Mesendoderm (in vitro differentiated cells): ENCODE measurements at regions not wholly inside any gene's neighbourhood (a gene's known extent, or its start where the extent isn't known, plus 50 kb on each side); places are given as distances from the start of the nearest gene placed in this dataset.
"Not testable (repeated sequence)": the region's sequence is repeated elsewhere in the genome, so short reads cannot be mapped to it uniquely, and the experiment has no call there.

Source experiments
- DNase-seq: peaks from one replicate; pipeline ENCODE4 v3.0.0; 2013
- H2AK5ac ChIP-seq: 2 replicates; pipeline ENCODE4 v1.6.1; 2013; ENCODE audit warnings: low read length, inconsistent platforms
- H2BK120ac ChIP-seq: 2 replicates; pipeline ENCODE4 v1.6.1; 2013; ENCODE audit warnings: low read depth, mild to moderate bottlenecking, low read length, moderate library complexity, mixed read lengths
- H2BK15ac ChIP-seq: replicated peaks from 2 replicates; pipeline ENCODE4 v1.6.1; 2013; ENCODE audit warnings: low read depth, mild to moderate bottlenecking, moderate library complexity
- H2BK5ac ChIP-seq: 2 replicates; pipeline ENCODE4 v1.6.1; 2013; ENCODE audit warnings: low read length, inconsistent platforms
- H3K18ac ChIP-seq: 2 replicates; pipeline ENCODE4 v1.6.1; 2013; ENCODE audit warnings: mild to moderate bottlenecking, low read length, mixed read lengths
- H3K23ac ChIP-seq: one replicate; pipeline ENCODE4 v1.6.1; 2013; ENCODE audit warnings: low read length
- H3K27ac ChIP-seq: 2 replicates; pipeline ENCODE4 v1.5.1; 2013; ENCODE audit warnings: low read depth, mild to moderate bottlenecking, inconsistent platforms, low read length, moderate library complexity
- H3K27me3 ChIP-seq: 2 replicates; pipeline ENCODE4 v1.6.1; 2013; ENCODE audit warnings: low read length, control low read depth, mild to moderate bottlenecking, inconsistent platforms; ENCODE audit not compliant: insufficient read depth, poor library complexity
- H3K36me3 ChIP-seq: 2 replicates; pipeline ENCODE4 v1.6.1; 2013; ENCODE audit warnings: low read length, inconsistent platforms; ENCODE audit not compliant: control insufficient read depth, insufficient read depth
- H3K4ac ChIP-seq: one replicate; pipeline ENCODE4 v1.6.1; 2013; ENCODE audit warnings: low read depth, mild to moderate bottlenecking, low read length, moderate library complexity
- H3K4me1 ChIP-seq: 2 replicates; pipeline ENCODE4 v1.6.1; 2013; ENCODE audit warnings: low read depth, low read length, inconsistent platforms; ENCODE audit not compliant: control insufficient read depth
- H3K4me2 ChIP-seq: 2 replicates; pipeline ENCODE4 v1.6.1; 2013; ENCODE audit warnings: low read length
- H3K4me3 ChIP-seq: 2 replicates; pipeline ENCODE4 v1.5.1; 2013; ENCODE audit warnings: mild to moderate bottlenecking, low read length
- H3K56ac ChIP-seq: one replicate; pipeline ENCODE4 v1.6.1; 2013; ENCODE audit warnings: low read length
- H3K79me1 ChIP-seq: 2 replicates; pipeline ENCODE4 v1.6.1; 2013; ENCODE audit warnings: low read length, inconsistent platforms
- H3K79me2 ChIP-seq: 2 replicates; pipeline ENCODE4 v1.6.1; 2013; ENCODE audit warnings: mild to moderate bottlenecking, low read length; ENCODE audit not compliant: control insufficient read depth, insufficient read depth
- H3K9ac ChIP-seq: 2 replicates; pipeline ENCODE4 v1.6.1; 2013; ENCODE audit warnings: low read length, inconsistent platforms
- H4K5ac ChIP-seq: one replicate; pipeline ENCODE4 v1.6.1; 2013; ENCODE audit warnings: low read length
- H4K8ac ChIP-seq: one replicate; pipeline ENCODE4 v1.6.1; 2013; ENCODE audit warnings: low read depth, mild to moderate bottlenecking, control low read depth, low read length, moderate library complexity
- WGBS: extraction: QIAGEN DNeasy Blood & Tissue Kit; methylation state at CpG from one replicate; pipeline ENCODE4 v1.1.7; 2013; ENCODE audit warnings: low lambda C conversion rate, missing lambda C conversion rate; ENCODE audit not compliant: insufficient coverage; ENCODE audit errors: extremely low coverage; 5-methylcytosine and 5-hydroxymethylcytosine counted together

GRCh38 chr5:12672141-12672540, 767.9 kb upstream of the CTNND2 start:
- no peaks in the 10 kb centered on the region for H3K79me1 ChIP-seq
- H3K56ac ChIP-seq, result peak overlapping the region; percentile 42
- H2BK5ac ChIP-seq, result no peak overlapping the region
- peaks cover 3% of the 10 kb centered on the region for H3K79me2 ChIP-seq
- H3K18ac ChIP-seq, result no peak overlapping the region
- DNase-seq, result peak; percentile 66
- H3K4ac ChIP-seq, result peak overlapping the region; percentile 36
- no peaks in the 10 kb centered on the region for H3K36me3 ChIP-seq
- no CpG with 5 or more reads among the region's 3 CpGs for WGBS
- no peak overlapping the region for H4K5ac ChIP-seq
- H3K9ac ChIP-seq, result no peak overlapping the region
- no peak overlapping the region for H2BK120ac ChIP-seq
- no peak overlapping the region for H3K23ac ChIP-seq
- no peak overlapping the region for H3K4me2 ChIP-seq
- H2AK5ac ChIP-seq, result no peak overlapping the region
- no peak overlapping the region for H2BK15ac ChIP-seq
- no peaks in the 10 kb centered on the region for H3K27me3 ChIP-seq
- peaks cover 5% of the 10 kb centered on the region for H3K4me1 ChIP-seq
- H3K27ac ChIP-seq, result no peak overlapping the region
- H4K8ac ChIP-seq, result no peak overlapping the region
- no peak overlapping the region for H3K4me3 ChIP-seq

- WGBS, result no CpG with 5 or more reads among the region's 2 CpGs
- peak; percentile 60 for DNase-seq
- Histone ChIP-seq H4K5ac (no peak overlapping the region), H3K23ac (no peak overlapping the region), H3K27ac (no peak overlapping the region), H3K4ac (no peak overlapping the region), H3K79me2 (peaks cover 10% of the 10 kb centered on the region), H2BK5ac (no peak overlapping the region), H3K18ac (no peak overlapping the region), H2BK15ac (no peak overlapping the region), H2AK5ac (no peak overlapping the region), H3K56ac (no peak overlapping the region), H3K36me3 (no peaks in the 10 kb centered on the region), H3K79me1 (no peaks in the 10 kb centered on the region), H2BK120ac (no peak overlapping the region), H3K4me2 (no peak overlapping the region), H3K4me3 (no peak overlapping the region), H3K9ac (no peak overlapping the region), H4K8ac (peak overlapping the region; percentile 76), H3K4me1 (peaks cover 5% of the 10 kb centered on the region), H3K27me3 (no peaks in the 10 kb centered on the region)
Measured at GRCh38 chr5:12669326-12669725, 765.1 kb upstream of the CTNND2 start.

- H3K27me3 ChIP-seq, result no peaks in the 10 kb centered on the region
- H2AK5ac ChIP-seq, result no peak overlapping the region
- H3K23ac ChIP-seq, result no peak overlapping the region
- DNase-seq, result peak; percentile 27
- no peaks in the 10 kb centered on the region for H3K36me3 ChIP-seq
- no CpG with 5 or more reads among the region's 4 CpGs for WGBS
- H3K4me3 ChIP-seq, result no peak overlapping the region
- no peaks in the 10 kb centered on the region for H3K79me1 ChIP-seq
- H4K5ac ChIP-seq, result no peak overlapping the region
- no peak overlapping the region for H3K56ac ChIP-seq
- peak overlapping the region; percentile 74 for H2BK15ac ChIP-seq
- H3K4me2 ChIP-seq, result no peak overlapping the region
- H3K27ac ChIP-seq, result peak overlapping the region; percentile 22
- H4K8ac ChIP-seq, result no peak overlapping the region
- peak overlapping the region; percentile 60 for H3K18ac ChIP-seq
- H3K4me1 ChIP-seq, result peaks cover 5% of the 10 kb centered on the region
- no peak overlapping the region for H3K4ac ChIP-seq
- peak overlapping the region; percentile 51 for H2BK120ac ChIP-seq
- no peak overlapping the region for H3K9ac ChIP-seq
- H3K79me2 ChIP-seq, result peaks cover 10% of the 10 kb centered on the region
- H2BK5ac ChIP-seq, result no peak overlapping the region
Measured at GRCh38 chr5:12668564-12668963, 764.3 kb upstream of the CTNND2 start.

GRCh38 chr5:12667818-12668217, 763.6 kb upstream of the CTNND2 start:
- not testable (repeated sequence) for H3K79me1 ChIP-seq, H3K36me3 ChIP-seq, H4K8ac ChIP-seq, H3K4me3 ChIP-seq, H2AK5ac ChIP-seq, H3K4ac ChIP-seq, H2BK5ac ChIP-seq, H3K4me2 ChIP-seq, H3K27me3 ChIP-seq, H2BK120ac ChIP-seq, H2BK15ac ChIP-seq, H3K27ac ChIP-seq, H3K4me1 ChIP-seq, H3K79me2 ChIP-seq, H3K18ac ChIP-seq, H4K5ac ChIP-seq, H3K23ac ChIP-seq
- Histone ChIP-seq H3K9ac (peak overlapping the region; percentile 38), H3K56ac (peak overlapping the region; percentile 79)
- peak; percentile 61 for DNase-seq
- no CpG with 5 or more reads among the region's 12 CpGs for WGBS

GRCh38 chr5:12665772-12666171, 761.5 kb upstream of the CTNND2 start:
- not testable (repeated sequence) for H3K27ac ChIP-seq, H3K79me1 ChIP-seq, H3K4me3 ChIP-seq, H4K8ac ChIP-seq, H4K5ac ChIP-seq, DNase-seq, H3K4me1 ChIP-seq, H2AK5ac ChIP-seq, H3K23ac ChIP-seq, H2BK5ac ChIP-seq, H2BK120ac ChIP-seq, H3K4ac ChIP-seq, H3K79me2 ChIP-seq, H3K18ac ChIP-seq, H3K27me3 ChIP-seq, H3K4me2 ChIP-seq, H3K36me3 ChIP-seq, H2BK15ac ChIP-seq
- WGBS, result no CpG with 5 or more reads among the region's 13 CpGs
- Histone ChIP-seq H3K56ac (peak overlapping the region; percentile 58), H3K9ac (peak overlapping the region; percentile 35)

- no peak overlapping the region for H3K9ac ChIP-seq
- no peak overlapping the region for H2AK5ac ChIP-seq
- no peak for DNase-seq
- H3K18ac ChIP-seq, result no peak overlapping the region
- no peak overlapping the region for H2BK5ac ChIP-seq
- no peak overlapping the region for H3K23ac ChIP-seq
- no peak overlapping the region for H3K4me3 ChIP-seq
- H3K4me2 ChIP-seq, result no peak overlapping the region
- H3K79me2 ChIP-seq, result peaks cover 10% of the 10 kb centered on the region
- no peak overlapping the region for H2BK120ac ChIP-seq
- WGBS, result no CpG with 5 or more reads among the region's 20 CpGs
- no peak overlapping the region for H4K8ac ChIP-seq
- no peaks in the 10 kb centered on the region for H3K79me1 ChIP-seq
- H3K56ac ChIP-seq, result no peak overlapping the region
- H4K5ac ChIP-seq, result no peak overlapping the region
- no peak overlapping the region for H3K27ac ChIP-seq
- no peaks in the 10 kb centered on the region for H3K36me3 ChIP-seq
- no peak overlapping the region for H3K4ac ChIP-seq
- no peaks in the 10 kb centered on the region for H3K27me3 ChIP-seq
- no peaks in the 10 kb centered on the region for H3K4me1 ChIP-seq
- no peak overlapping the region for H2BK15ac ChIP-seq
Measured at GRCh38 chr5:12662545-12663314, 758.5 kb upstream of the CTNND2 start.
